Endothelial cell of umbilical vein (primary cell): ENCODE measurements at regions not wholly inside any gene's neighbourhood (a gene's known extent, or its start where the extent isn't known, plus 50 kb on each side); places are given as distances from the start of the nearest gene placed in this dataset.

Experiments
- BruUV-seq: library from RNA; stranded (reverse); fragments of 400-500 nt; replicated peaks from 2 replicates; lab custom pipeline; 2021; lab: Mats Ljungman, UMichigan
- CTCF ChIA-PET: fragments of 300-600, 350-600 bp; sonication (Branson Sonifier 250); formaldehyde crosslinking; loops from one replicate; lab custom pipeline; 2021; ENCODE audit warnings: antibody characterized with exemption, inconsistent platforms; lab: Charles Lee
- POLR2A ChIA-PET: fragments of 300-600, 350-600 bp; sonication (Branson Sonifier 250); formaldehyde crosslinking; loops from one replicate; lab custom pipeline; 2021; ENCODE audit warnings: antibody characterized with exemption, inconsistent platforms; lab: Charles Lee
- DNase-seq: peaks from one replicate; pipeline ENCODE4 v3.0.0-alpha.2; 2011; ENCODE audit warnings: low read depth, low spot score
- FAIRE-seq: peaks from 2 replicates; lab custom pipeline; 2011; peaks lifted over from hg19 to GRCh38; lab: Jason Lieb, UNC
- H2AFZ ChIP-seq: 2 replicates; pipeline ENCODE4 v1.6.0; 2012; ENCODE audit warnings: low read depth, low read length, control low read depth, inconsistent platforms
- H3K27ac ChIP-seq: 2 replicates; pipeline ENCODE4 v1.5.1; 2011; ENCODE audit warnings: low read depth, mild to moderate bottlenecking, control low read depth, low read length, moderate library complexity; ENCODE audit not compliant: insufficient read depth
- H3K27me3 ChIP-seq, 2 experiments: 2 replicates each; pipeline versions ENCODE4 v1.6.0 to v1.6.1; 2011; ENCODE audit warnings: low read length in 2 of 2, mixed read lengths in 1 of 2; ENCODE audit not compliant: control insufficient read depth in 2 of 2, insufficient read depth in 2 of 2
- H3K36me3 ChIP-seq, 2 experiments: 2 replicates in 1 of 2; 3 replicates in 1 of 2; pipeline ENCODE4 v1.5.1; 2011; ENCODE audit warnings: low read length in 2 of 2, mild to moderate bottlenecking in 1 of 2, moderate library complexity in 1 of 2; ENCODE audit not compliant: control insufficient read depth in 2 of 2, insufficient read depth in 2 of 2; ENCODE audit errors: extremely low read depth in 1 of 2
- H3K4me1 ChIP-seq: 3 replicates; pipeline ENCODE4 v1.5.1; 2011; ENCODE audit warnings: mild to moderate bottlenecking, low read length; ENCODE audit not compliant: control insufficient read depth, insufficient read depth; ENCODE audit errors: extremely low read depth
- H3K4me2 ChIP-seq: 2 replicates; pipeline ENCODE4 v1.6.1; 2011; ENCODE audit warnings: low read length, control low read depth, mixed read lengths; ENCODE audit not compliant: insufficient read depth
- H3K4me3 ChIP-seq, 3 experiments: fragments of 200-600 bp in 1 of 3; sonication (generic), shearing (Covaris generic) in 1 of 3; replicated peaks in 1 of 3; 2 replicates each; pipeline ENCODE4 v1.5.1; 2011 to 2016; ENCODE audit warnings: control low read depth in 3 of 3, low read length in 3 of 3, mild to moderate bottlenecking in 2 of 3, inconsistent platforms in 1 of 3, low read depth in 1 of 3, moderate library complexity in 1 of 3; ENCODE audit not compliant: insufficient read depth in 1 of 3
- H3K79me2 ChIP-seq: 2 replicates; pipeline ENCODE4 v1.6.0; 2012; ENCODE audit warnings: low read length, inconsistent platforms; ENCODE audit not compliant: control insufficient read depth, insufficient read depth
- H3K9ac ChIP-seq: replicated peaks from 2 replicates; pipeline ENCODE3; 2011; ENCODE audit warnings: low read length, control low read depth; ENCODE audit not compliant: insufficient read depth; ENCODE audit errors: extremely low read depth
- H3K9me1 ChIP-seq: replicated peaks from 3 replicates; pipeline ENCODE4 v1.6.0; 2011; ENCODE audit warnings: mild to moderate bottlenecking, low read length; ENCODE audit not compliant: control insufficient read depth, insufficient read depth; ENCODE audit errors: extremely low read depth
- H3K9me3 ChIP-seq: replicated peaks from 2 replicates; pipeline ENCODE4 v1.5.1; 2012; ENCODE audit warnings: low read length, inconsistent platforms; ENCODE audit not compliant: control insufficient read depth, insufficient read depth
- H4K20me1 ChIP-seq: replicated peaks from 2 replicates; pipeline ENCODE3; 2011; ENCODE audit warnings: mild to moderate bottlenecking, low read length; ENCODE audit not compliant: control insufficient read depth, insufficient read depth; ENCODE audit errors: extremely low read depth
- EZH2 ChIP-seq: IDR thresholded peaks from 2 replicates; pipeline ENCODE4 v1.6.1; 2012; ENCODE audit warnings: borderline replicate concordance, low read depth, mild to moderate bottlenecking, moderate library complexity, low read length, inconsistent platforms; ENCODE audit not compliant: severe bottlenecking
- FOS ChIP-seq: IDR thresholded peaks from 2 replicates; pipeline ENCODE4 v1.6.1; 2011; ENCODE audit warnings: mild to moderate bottlenecking, low read length, moderate library complexity, borderline replicate concordance; ENCODE audit not compliant: insufficient read depth
- GATA2 ChIP-seq: IDR thresholded peaks from 2 replicates; pipeline ENCODE4 v1.7.0; 2011; ENCODE audit warnings: low read depth, mild to moderate bottlenecking, moderate library complexity, mixed read lengths, low read length; ENCODE audit not compliant: insufficient read length, insufficient read depth
- JUN ChIP-seq: IDR thresholded peaks from 2 replicates; pipeline ENCODE4 v1.6.1; 2011; ENCODE audit warnings: borderline replicate concordance, low read depth; ENCODE audit not compliant: insufficient read length, insufficient read depth
- MYC ChIP-seq: IDR thresholded peaks from one replicate; pipeline ENCODE4 v1.6.1; 2011; ENCODE audit warnings: mild to moderate bottlenecking, low read depth, low read length
- POLR2A ChIP-seq: IDR thresholded peaks from 2 replicates; pipeline ENCODE4 v1.6.1; 2012; ENCODE audit warnings: low read depth, mild to moderate bottlenecking, control low read depth, low read length
- POLR2AphosphoS5 ChIP-seq: IDR thresholded peaks from 2 replicates; pipeline ENCODE4 v1.6.1; 2012; ENCODE audit warnings: low read depth, mild to moderate bottlenecking, control low read depth, low read length, moderate library complexity; ENCODE audit not compliant: insufficient read depth
- dilution Hi-C: fragments of 300-500 bp; cut with MboI; formaldehyde crosslinking; loops from one replicate; pipeline ENCODE4 v1.15.0; 2019; ENCODE audit warnings: low sequenced_read_pairs; ENCODE audit not compliant: extremely low pct_ligation_motif_present
- intact Hi-C: fragments of 100-400 bp; cut with micrococcal nuclease; formaldehyde crosslinking; loops from one replicate; pipeline ENCODE4 v1.10.0; 2022
- TF ChIP-seq, protein P1 (sequence below), 2 donors: IDR thresholded peaks; 1 replicate in 1 of 2; 2 replicates in 1 of 2; pipeline ENCODE4 v1.5.1; 2011; ENCODE audit warnings: low read length in 2 of 2, mild to moderate bottlenecking in 2 of 2, moderate library complexity in 2 of 2, control low read depth in 1 of 2, inconsistent platforms in 1 of 2, low read depth in 1 of 2; ENCODE audit not compliant: insufficient read depth in 1 of 2; ENCODE audit errors: extremely low read depth in 1 of 2
- TF ChIP-seq, protein P2 (sequence below): IDR thresholded peaks from 2 replicates; pipeline ENCODE4 v1.6.1; 2011; ENCODE audit not compliant: insufficient read depth, insufficient read length

DNA sequence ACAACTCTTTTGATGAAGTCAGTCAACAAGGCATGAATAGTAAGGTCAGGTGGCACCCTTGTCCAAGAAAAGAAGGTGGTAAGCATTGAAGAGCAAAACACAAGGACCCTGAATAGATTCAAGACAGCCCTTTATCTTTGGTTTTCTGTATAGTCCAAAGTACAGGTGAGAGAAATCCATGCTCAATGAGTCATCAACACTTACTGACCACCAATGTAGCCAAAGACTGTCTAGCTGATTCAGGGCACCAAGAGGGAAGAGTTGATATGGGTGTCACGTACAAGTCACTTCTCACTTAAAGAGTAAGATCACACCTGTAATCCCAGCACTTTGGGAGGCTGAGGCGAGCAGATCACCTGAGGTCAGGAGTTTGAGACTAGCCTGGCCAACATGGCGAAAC, 528.3 kb downstream of the CD83 start:
- FAIRE-seq (no peak), DNase-seq (no peak)
- Histone ChIP-seq H4K20me1 (no peaks in the 10 kb centered on the region), H2AFZ (no peak overlapping the region), H3K9me1 (no peaks in the 10 kb centered on the region), H3K9ac (no peak overlapping the region), H3K36me3 (no peaks in the 10 kb centered on the region), H3K4me3 (no peak overlapping the region), H3K27ac (no peak overlapping the region), H3K9me3 (no peaks in the 10 kb centered on the region), H3K79me2 (no peaks in the 10 kb centered on the region), H3K4me1 (no peaks in the 10 kb centered on the region), H3K4me2 (no peak overlapping the region), H3K27me3 (no peaks in the 10 kb centered on the region)
- BruUV-seq: no TSS peak
- POLR2A ChIA-PET: no interaction called here
- CTCF ChIA-PET: no interaction called here
- intact Hi-C loops: no loop called here
- dilution Hi-C loops: no loop called here
- TF ChIP-seq FOS (no peak), MYC (no peak), GATA2 (no peak), POLR2AphosphoS5 (no peak), JUN (no peak), POLR2A (no peak)

GRCh38 chr6:14646371-14646770, 528.8 kb downstream of the CD83 start:
- no peaks in the 10 kb centered on the region for H3K27me3 ChIP-seq
- H3K4me1 ChIP-seq: no peaks in the 10 kb centered on the region
- FAIRE-seq: no peak
- ChIA-PET POLR2A (no interaction called here), CTCF (no interaction called here)
- no peak overlapping the region for H3K4me3 ChIP-seq
- no peaks in the 10 kb centered on the region for H3K79me2 ChIP-seq
- no peaks in the 10 kb centered on the region for H3K9me1 ChIP-seq
- TF ChIP-seq, protein P1, sequence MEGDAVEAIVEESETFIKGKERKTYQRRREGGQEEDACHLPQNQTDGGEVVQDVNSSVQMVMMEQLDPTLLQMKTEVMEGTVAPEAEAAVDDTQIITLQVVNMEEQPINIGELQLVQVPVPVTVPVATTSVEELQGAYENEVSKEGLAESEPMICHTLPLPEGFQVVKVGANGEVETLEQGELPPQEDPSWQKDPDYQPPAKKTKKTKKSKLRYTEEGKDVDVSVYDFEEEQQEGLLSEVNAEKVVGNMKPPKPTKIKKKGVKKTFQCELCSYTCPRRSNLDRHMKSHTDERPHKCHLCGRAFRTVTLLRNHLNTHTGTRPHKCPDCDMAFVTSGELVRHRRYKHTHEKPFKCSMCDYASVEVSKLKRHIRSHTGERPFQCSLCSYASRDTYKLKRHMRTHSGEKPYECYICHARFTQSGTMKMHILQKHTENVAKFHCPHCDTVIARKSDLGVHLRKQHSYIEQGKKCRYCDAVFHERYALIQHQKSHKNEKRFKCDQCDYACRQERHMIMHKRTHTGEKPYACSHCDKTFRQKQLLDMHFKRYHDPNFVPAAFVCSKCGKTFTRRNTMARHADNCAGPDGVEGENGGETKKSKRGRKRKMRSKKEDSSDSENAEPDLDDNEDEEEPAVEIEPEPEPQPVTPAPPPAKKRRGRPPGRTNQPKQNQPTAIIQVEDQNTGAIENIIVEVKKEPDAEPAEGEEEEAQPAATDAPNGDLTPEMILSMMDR (IDR thresholded peaks at IDR 0.05; ENCODE audit: extremely low read depth in 1 of 2, insufficient read depth in 1 of 2, low read depth in 1 of 2, low read length in 2 of 2): no peak
- TF ChIP-seq, protein P2, sequence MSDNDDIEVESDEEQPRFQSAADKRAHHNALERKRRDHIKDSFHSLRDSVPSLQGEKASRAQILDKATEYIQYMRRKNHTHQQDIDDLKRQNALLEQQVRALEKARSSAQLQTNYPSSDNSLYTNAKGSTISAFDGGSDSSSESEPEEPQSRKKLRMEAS: no peak
- TF ChIP-seq POLR2AphosphoS5 (no peak), JUN (no peak), EZH2 (no peak)
- no peak overlapping the region for H3K9ac ChIP-seq
- H3K27ac ChIP-seq: no peak overlapping the region
- no peaks in the 10 kb centered on the region for H3K9me3 ChIP-seq
- dilution Hi-C loops (no loop called here), intact Hi-C loops (no loop called here)
- DNase-seq: no peak
- no peak overlapping the region for H2AFZ ChIP-seq
- no peaks in the 10 kb centered on the region for H3K36me3 ChIP-seq
- BruUV-seq: no TSS peak
- H4K20me1 ChIP-seq: no peaks in the 10 kb centered on the region
- H3K4me2 ChIP-seq: no peak overlapping the region
